PFSK-1 (cell line): ENCODE measurements at regions not wholly inside any gene's neighbourhood (a gene's known extent, or its start where the extent isn't known, plus 50 kb on each side); places are given as distances from the start of the nearest gene placed in this dataset.

ENCODE experiments used
- FOXP2 ChIP-seq: optimal IDR thresholded peaks from 2 replicates; pipeline ENCODE3; 2011; ENCODE audit warnings: borderline replicate concordance, control low read depth, inconsistent platforms; ENCODE audit not compliant: insufficient read depth; ENCODE audit errors: extremely low read length, extremely low read depth
- POLR2AphosphoS5 ChIP-seq: IDR thresholded peaks from 2 replicates; pipeline ENCODE4 v1.6.1; 2012; ENCODE audit warnings: low read depth, mild to moderate bottlenecking, control low read depth, low read length, moderate library complexity
- SIN3A ChIP-seq: IDR thresholded peaks from 2 replicates; pipeline ENCODE4 v1.6.1; 2012; ENCODE audit warnings: mild to moderate bottlenecking, low read length, moderate library complexity, borderline replicate concordance; ENCODE audit not compliant: insufficient read depth
- TAF1 ChIP-seq: IDR thresholded peaks from 2 replicates; pipeline ENCODE4 v1.6.1; 2012; ENCODE audit warnings: low read length, control low read depth, borderline replicate concordance; ENCODE audit not compliant: insufficient read depth
- TF ChIP-seq, protein P1 (sequence below), 2 experiments: IDR thresholded peaks; 2 replicates each; pipeline versions ENCODE4 v1.6.1 to v1.8.0; 2011 to 2012; ENCODE audit warnings: low read depth in 2 of 2, low read length in 2 of 2, control low read depth in 1 of 2, inconsistent platforms in 1 of 2, mild to moderate bottlenecking in 1 of 2, moderate library complexity in 1 of 2; ENCODE audit not compliant: insufficient read depth in 1 of 2

- no peak for TF ChIP-seq TAF1
- TF ChIP-seq FOXP2 = no peak
- no peak for TF ChIP-seq POLR2AphosphoS5
- no peak for TF ChIP-seq SIN3A
- TF ChIP-seq, protein P1, sequence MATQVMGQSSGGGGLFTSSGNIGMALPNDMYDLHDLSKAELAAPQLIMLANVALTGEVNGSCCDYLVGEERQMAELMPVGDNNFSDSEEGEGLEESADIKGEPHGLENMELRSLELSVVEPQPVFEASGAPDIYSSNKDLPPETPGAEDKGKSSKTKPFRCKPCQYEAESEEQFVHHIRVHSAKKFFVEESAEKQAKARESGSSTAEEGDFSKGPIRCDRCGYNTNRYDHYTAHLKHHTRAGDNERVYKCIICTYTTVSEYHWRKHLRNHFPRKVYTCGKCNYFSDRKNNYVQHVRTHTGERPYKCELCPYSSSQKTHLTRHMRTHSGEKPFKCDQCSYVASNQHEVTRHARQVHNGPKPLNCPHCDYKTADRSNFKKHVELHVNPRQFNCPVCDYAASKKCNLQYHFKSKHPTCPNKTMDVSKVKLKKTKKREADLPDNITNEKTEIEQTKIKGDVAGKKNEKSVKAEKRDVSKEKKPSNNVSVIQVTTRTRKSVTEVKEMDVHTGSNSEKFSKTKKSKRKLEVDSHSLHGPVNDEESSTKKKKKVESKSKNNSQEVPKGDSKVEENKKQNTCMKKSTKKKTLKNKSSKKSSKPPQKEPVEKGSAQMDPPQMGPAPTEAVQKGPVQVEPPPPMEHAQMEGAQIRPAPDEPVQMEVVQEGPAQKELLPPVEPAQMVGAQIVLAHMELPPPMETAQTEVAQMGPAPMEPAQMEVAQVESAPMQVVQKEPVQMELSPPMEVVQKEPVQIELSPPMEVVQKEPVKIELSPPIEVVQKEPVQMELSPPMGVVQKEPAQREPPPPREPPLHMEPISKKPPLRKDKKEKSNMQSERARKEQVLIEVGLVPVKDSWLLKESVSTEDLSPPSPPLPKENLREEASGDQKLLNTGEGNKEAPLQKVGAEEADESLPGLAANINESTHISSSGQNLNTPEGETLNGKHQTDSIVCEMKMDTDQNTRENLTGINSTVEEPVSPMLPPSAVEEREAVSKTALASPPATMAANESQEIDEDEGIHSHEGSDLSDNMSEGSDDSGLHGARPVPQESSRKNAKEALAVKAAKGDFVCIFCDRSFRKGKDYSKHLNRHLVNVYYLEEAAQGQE (IDR thresholded peaks at IDR 0.05; ENCODE audit: insufficient read depth in 1 of 2, low read depth in 2 of 2, low read length in 2 of 2) = no peak
These were observed 903.6 kb downstream of the STPG2 start for GRCh38 chr4:97239667-97239997.

GRCh38 chr4:97252615-97253154 is 890.6 kb downstream of the STPG2 start:
- TF ChIP-seq FOXP2 (no peak), TAF1 (no peak), POLR2AphosphoS5 (no peak)
- TF ChIP-seq, protein P1 (IDR thresholded peaks at IDR 0.05; ENCODE audit: insufficient read depth in 1 of 2, low read depth in 2 of 2, low read length in 2 of 2) = no peak

GRCh38 chr4:97262769-97263168 is 880.5 kb downstream of the STPG2 start:
- no peak for TF ChIP-seq TAF1
- no peak for TF ChIP-seq SIN3A
- no peak for TF ChIP-seq FOXP2
- TF ChIP-seq, protein P1 (IDR thresholded peaks at IDR 0.05; ENCODE audit: insufficient read depth in 1 of 2, low read depth in 2 of 2, low read length in 2 of 2) = no peak
- no peak for TF ChIP-seq POLR2AphosphoS5

- TF ChIP-seq, protein P1 (IDR thresholded peaks at IDR 0.05; ENCODE audit: insufficient read depth in 1 of 2, low read depth in 2 of 2, low read length in 2 of 2) = no peak
- TF ChIP-seq SIN3A = no peak
- no peak for TF ChIP-seq POLR2AphosphoS5
- no peak for TF ChIP-seq TAF1
- TF ChIP-seq FOXP2 = no peak
These were observed 873.2 kb downstream of the STPG2 start for GRCh38 chr4:97270051-97270450.

DNA sequence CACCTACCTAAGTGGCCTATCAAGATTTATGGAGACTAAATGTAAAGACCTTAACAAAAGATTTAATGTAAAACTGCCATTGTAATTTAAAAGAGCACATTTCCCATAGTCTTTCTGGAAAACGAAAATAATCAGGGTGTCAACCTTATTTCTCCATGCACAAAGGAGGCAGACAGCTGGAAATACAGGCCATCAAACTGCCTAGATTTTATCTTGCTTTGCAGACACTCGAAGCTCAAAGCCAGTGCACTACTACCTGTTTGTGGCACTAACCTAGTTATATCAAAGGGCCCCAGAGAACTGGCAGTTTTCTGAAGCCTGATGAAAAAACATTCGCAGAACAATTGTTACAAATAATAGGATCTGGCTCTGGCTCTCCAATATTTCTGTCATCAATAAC is 863.9 kb downstream of the STPG2 start:
- TF ChIP-seq SIN3A (no peak), FOXP2 (no peak), TAF1 (no peak), POLR2AphosphoS5 (no peak)
- TF ChIP-seq, protein P1 (IDR thresholded peaks at IDR 0.05; ENCODE audit: insufficient read depth in 1 of 2, low read depth in 2 of 2, low read length in 2 of 2) = no peak
